Caco-2 (cell line): ENCODE measurements at regions not wholly inside any gene's neighbourhood (a gene's known extent, or its start where the extent isn't known, plus 50 kb on each side); places are given as distances from the start of the nearest gene placed in this dataset.
"Not testable (repeated sequence)": the region's sequence is repeated elsewhere in the genome, so short reads cannot be mapped to it uniquely, and the experiment has no call there.

Experiments used
- BruUV-seq: library from RNA; stranded (reverse); fragments of 400-500 nt; replicated peaks from 2 replicates; lab custom pipeline; 2021; lab: Mats Ljungman, UMichigan
- CTCF ChIA-PET: fragments of 300-600 bp; sonication (Branson Sonifier 250); formaldehyde crosslinking; loops from one replicate; lab custom pipeline; 2022; ENCODE audit warnings: antibody characterized with exemption; lab: Charles Lee
- POLR2A ChIA-PET: fragments of 300-600 bp; sonication (Branson Sonifier 250); formaldehyde crosslinking; loops from one replicate; lab custom pipeline; 2022; ENCODE audit warnings: antibody characterized with exemption; lab: Charles Lee
- DNase-seq, 2 experiments: peaks; one replicate each; pipeline versions ENCODE4 v3.0.0 to v3.0.0-alpha.2; 2020 to 2022
- H3K27me3 ChIP-seq: replicated peaks from 2 replicates; pipeline ENCODE4 v1.6.0; 2011; ENCODE audit warnings: low read length; ENCODE audit not compliant: control insufficient read depth, insufficient read depth
- H3K36me3 ChIP-seq: 2 replicates; pipeline ENCODE4 v1.5.1; 2011; ENCODE audit warnings: low read length; ENCODE audit not compliant: control insufficient read depth, insufficient read depth
- H3K4me1 ChIP-seq: fragments of 250-450 bp; sonication (Bioruptor Pico); 2 replicates; pipeline ENCODE4 v1.5.1; 2020; ENCODE audit warnings: mild to moderate bottlenecking
- H3K4me3 ChIP-seq: 2 replicates; pipeline ENCODE4 v1.5.1; 2011; ENCODE audit warnings: low read depth, mild to moderate bottlenecking, control low read depth, low read length
- H3K9me3 ChIP-seq: fragments of 250-450 bp; sonication (Bioruptor Pico); 2 replicates; pipeline ENCODE4 v1.5.1; 2020; ENCODE audit warnings: mild to moderate bottlenecking, moderate library complexity
- H3K27ac Mint-ChIP-seq: one replicate; pipeline ENCODE4 v1.8.0; 2022; ENCODE audit warnings: mixed read lengths; ENCODE audit not compliant: unreplicated experiment
- H3K27me3 Mint-ChIP-seq: one replicate; pipeline ENCODE4 v1.8.0; 2022; ENCODE audit warnings: mixed read lengths; ENCODE audit not compliant: insufficient read depth, unreplicated experiment
- H3K36me3 Mint-ChIP-seq: one replicate; pipeline ENCODE4 v1.8.0; 2022; ENCODE audit warnings: mild to moderate bottlenecking, mixed read lengths; ENCODE audit not compliant: insufficient read depth, unreplicated experiment
- H3K4me1 Mint-ChIP-seq: one replicate; pipeline ENCODE4 v1.8.0; 2022; ENCODE audit warnings: low read depth, mixed read lengths; ENCODE audit not compliant: unreplicated experiment
- H3K4me3 Mint-ChIP-seq: one replicate; pipeline ENCODE4 v1.8.0; 2022; ENCODE audit warnings: mild to moderate bottlenecking, moderate library complexity, mixed read lengths; ENCODE audit not compliant: unreplicated experiment
- H3K9me3 Mint-ChIP-seq: one replicate; pipeline ENCODE4 v1.8.0; 2022; ENCODE audit warnings: mixed read lengths; ENCODE audit not compliant: unreplicated experiment
- CTCF ChIP-seq, 2 experiments: fragments of 200-600 bp in 1 of 2; IDR thresholded peaks; 1 replicate in 1 of 2; 2 replicates in 1 of 2; pipeline versions ENCODE4 v1.5.1 to v1.8.0; 2011 to 2022; ENCODE audit warnings: antibody characterized with exemption in 1 of 2, control low read depth in 1 of 2, inconsistent platforms in 1 of 2, low read depth in 1 of 2, low read length in 1 of 2, mild to moderate bottlenecking in 1 of 2, moderate library complexity in 1 of 2; ENCODE audit not compliant: insufficient read depth in 1 of 2, severe bottlenecking in 1 of 2, unreplicated experiment in 1 of 2
- intact Hi-C: fragments of 100-400 bp; cut with micrococcal nuclease; formaldehyde crosslinking; loops from one replicate; pipeline ENCODE4 v1.10.0; 2022; ENCODE audit not compliant: unreplicated experiment

- H3K36me3 Mint-ChIP-seq = no peaks in the 10 kb centered on the region
- no peaks in the 10 kb centered on the region for H3K4me1 Mint-ChIP-seq
- no peaks in the 10 kb centered on the region for H3K27me3 ChIP-seq
- BruUV-seq = no TSS peak
- H3K4me3 Mint-ChIP-seq = no peak overlapping the region
- DNase-seq = no peak
- CTCF ChIA-PET = no interaction called here
- H3K9me3 ChIP-seq = no peaks in the 10 kb centered on the region
- no peak overlapping the region for H3K27ac Mint-ChIP-seq
- no peaks in the 10 kb centered on the region for H3K9me3 Mint-ChIP-seq
- POLR2A ChIA-PET = no interaction called here
- intact Hi-C loops = no loop called here
- no peaks in the 10 kb centered on the region for H3K27me3 Mint-ChIP-seq
- no peaks in the 10 kb centered on the region for H3K4me1 ChIP-seq
- H3K36me3 ChIP-seq = no peaks in the 10 kb centered on the region
- H3K4me3 ChIP-seq = no peak overlapping the region
- no peak for TF ChIP-seq CTCF (IDR thresholded peaks at IDR 0.05; ENCODE audit: insufficient read depth in 1 of 2, low read depth in 1 of 2, low read length in 1 of 2, severe bottlenecking in 1 of 2, unreplicated experiment in 1 of 2)
Observed at GRCh38 chr6:69527921-69528476, 268.8 kb downstream of the LMBRD1 start.

- intact Hi-C loops, H3K4me1 Mint-ChIP-seq, POLR2A ChIA-PET, H3K4me1 ChIP-seq, H3K27me3 ChIP-seq, H3K36me3 Mint-ChIP-seq, H3K36me3 ChIP-seq, H3K4me3 ChIP-seq, CTCF ChIA-PET, DNase-seq, H3K27me3 Mint-ChIP-seq, H3K27ac Mint-ChIP-seq, BruUV-seq, H3K4me3 Mint-ChIP-seq, H3K9me3 ChIP-seq, H3K9me3 Mint-ChIP-seq: not testable (repeated sequence)
Observed at GRCh38 chr6:69515480-69515879, 281.3 kb downstream of the LMBRD1 start.

GRCh38 chr6:69494595-69494994, 302.2 kb downstream of the LMBRD1 start:
- intact Hi-C loops = no loop called here
- H3K4me3 Mint-ChIP-seq = no peak overlapping the region
- no peak overlapping the region for H3K4me3 ChIP-seq
- H3K36me3 Mint-ChIP-seq = no peaks in the 10 kb centered on the region
- H3K27ac Mint-ChIP-seq = no peak overlapping the region
- no peak for DNase-seq
- CTCF ChIA-PET = no interaction called here
- no TSS peak for BruUV-seq
- no peaks in the 10 kb centered on the region for H3K9me3 ChIP-seq
- H3K27me3 ChIP-seq = no peaks in the 10 kb centered on the region
- no peaks in the 10 kb centered on the region for H3K4me1 ChIP-seq
- TF ChIP-seq CTCF (IDR thresholded peaks at IDR 0.05; ENCODE audit: insufficient read depth in 1 of 2, low read depth in 1 of 2, low read length in 1 of 2, severe bottlenecking in 1 of 2, unreplicated experiment in 1 of 2) = no peak
- H3K4me1 Mint-ChIP-seq = no peaks in the 10 kb centered on the region
- POLR2A ChIA-PET = no interaction called here
- H3K9me3 Mint-ChIP-seq = peaks cover 3% of the 10 kb centered on the region
- peaks cover 3% of the 10 kb centered on the region for H3K27me3 Mint-ChIP-seq
- no peaks in the 10 kb centered on the region for H3K36me3 ChIP-seq
